ACHN (cell line): ENCODE measurements at regions not wholly inside any gene's neighbourhood (a gene's known extent, or its start where the extent isn't known, plus 50 kb on each side); places are given as distances from the start of the nearest gene placed in this dataset.
A peak's percentile ranks its signal among the peaks of the same experiment; 100 is the strongest.
"Not testable (repeated sequence)": the region's sequence is repeated elsewhere in the genome, so short reads cannot be mapped to it uniquely, and the experiment has no call there.

Experiments
- DNase-seq: peaks from one replicate; pipeline ENCODE4 v3.0.0-alpha.2; 2015
- in situ Hi-C: cut with HindIII; loops from 2 replicates; pipeline ENCODE4 v1.10.0; 2017; ENCODE audit warnings: low sequenced_read_pairs, low pct_ligation_motif_present, low pct_unique_long_range_greater_than_20kb

DNA sequence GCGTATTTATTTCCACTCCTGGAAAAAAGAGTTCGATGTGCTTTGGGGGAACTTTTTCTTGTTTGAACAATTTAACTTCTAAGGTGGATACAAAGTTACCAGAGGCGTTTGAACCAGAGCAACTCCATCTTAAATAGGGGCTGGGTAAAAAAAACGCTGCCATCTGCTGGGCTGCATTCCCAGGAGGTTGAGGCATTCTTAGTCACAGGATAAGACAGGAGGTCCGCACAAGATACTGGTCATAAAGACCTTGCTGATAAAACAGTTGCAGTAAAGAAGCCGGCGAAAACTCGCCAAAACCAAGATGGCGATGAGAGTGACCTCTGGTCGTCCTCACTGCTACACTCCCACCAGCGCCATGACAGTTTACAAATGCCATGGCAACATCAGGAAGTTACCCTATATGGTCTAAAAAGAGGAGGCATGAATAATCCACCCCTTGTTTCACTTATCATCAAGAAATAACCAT is 91.5 kb downstream of the DISP1 start:
- DNase-seq, in situ Hi-C loops: not testable (repeated sequence)

DNA sequence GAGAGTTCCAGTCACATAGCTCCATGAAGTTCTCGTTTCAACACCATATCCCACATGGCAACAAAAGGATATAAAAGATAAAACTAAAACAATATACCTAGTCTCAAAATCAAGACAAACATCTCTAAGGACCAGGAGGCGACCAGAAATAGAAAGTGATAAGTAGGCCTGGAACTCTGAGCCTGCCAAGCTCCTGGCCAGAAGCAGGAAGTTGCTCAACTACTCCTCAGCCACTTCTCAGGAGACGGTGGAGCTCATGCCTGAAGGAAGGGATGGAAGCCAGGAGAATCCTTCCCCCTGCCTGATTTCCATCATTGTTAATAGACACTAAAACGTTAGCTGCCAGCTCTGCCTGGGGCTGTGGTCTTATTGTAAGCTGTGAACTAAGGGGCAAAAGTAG is 94.7 kb downstream of the DISP1 start:
- no peak for DNase-seq
- in situ Hi-C loops, result no loop called here

DNA sequence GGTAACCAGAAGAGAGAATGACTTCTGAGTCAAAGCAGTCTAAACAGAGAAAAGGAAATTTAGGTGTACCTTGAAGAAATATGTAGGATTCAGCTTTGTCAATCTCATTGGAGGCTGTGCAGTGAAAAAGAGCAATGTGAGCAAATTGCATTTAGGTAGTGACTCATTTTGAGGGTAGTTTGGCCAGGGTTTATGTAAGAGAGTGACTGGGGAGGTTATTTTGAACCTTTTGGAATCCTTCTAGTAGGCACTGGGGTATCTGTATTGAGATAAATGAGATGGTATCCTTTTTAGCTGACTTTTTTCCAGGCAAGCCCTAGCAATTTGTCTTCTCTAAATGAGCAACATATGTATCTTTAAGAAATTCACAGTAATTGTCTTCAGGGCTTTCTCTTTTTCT is 95.9 kb downstream of the DISP1 start:
- in situ Hi-C loops, result no loop called here
- DNase-seq, result no peak

DNA sequence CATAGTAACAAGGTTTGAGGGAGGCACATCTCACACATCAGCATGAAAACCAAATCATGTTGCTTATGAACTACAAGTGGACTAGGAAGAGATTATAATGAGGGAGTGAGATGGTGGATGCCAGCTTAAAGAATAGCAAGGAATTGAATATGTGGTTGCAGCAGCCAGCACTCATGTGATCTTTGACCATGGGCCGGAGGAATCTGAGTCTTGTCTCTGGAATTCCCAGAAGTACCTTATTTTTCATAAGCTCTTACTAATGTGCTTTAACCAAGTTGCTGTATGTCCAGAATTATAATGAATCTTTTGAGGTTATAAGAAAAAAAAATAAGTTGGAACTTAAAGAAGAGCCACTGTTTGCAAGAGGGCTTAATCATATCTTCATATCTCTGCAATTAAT is 97.0 kb downstream of the DISP1 start:
- in situ Hi-C loops, result no loop called here
- no peak for DNase-seq

DNA sequence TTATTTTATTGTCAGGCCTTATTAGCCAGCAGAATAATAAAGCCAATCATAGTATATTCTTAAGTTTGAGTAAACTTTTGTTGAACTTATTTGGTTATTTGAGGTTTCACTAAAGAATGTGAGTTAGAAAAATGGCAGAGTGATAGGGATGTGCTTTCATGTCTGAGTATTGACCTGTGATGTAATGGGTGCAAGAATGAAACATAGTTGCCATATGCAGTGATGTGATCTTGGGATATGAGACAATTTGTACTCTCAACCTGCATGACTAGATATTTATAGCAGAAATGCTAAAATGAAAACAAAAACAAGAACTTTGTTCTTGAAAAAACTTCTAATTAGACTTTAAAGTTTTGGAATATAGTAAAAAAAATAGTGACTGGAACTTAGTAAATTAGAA is 97.9 kb downstream of the DISP1 start:
- no peak for DNase-seq
- in situ Hi-C loops, result no loop called here

DNA sequence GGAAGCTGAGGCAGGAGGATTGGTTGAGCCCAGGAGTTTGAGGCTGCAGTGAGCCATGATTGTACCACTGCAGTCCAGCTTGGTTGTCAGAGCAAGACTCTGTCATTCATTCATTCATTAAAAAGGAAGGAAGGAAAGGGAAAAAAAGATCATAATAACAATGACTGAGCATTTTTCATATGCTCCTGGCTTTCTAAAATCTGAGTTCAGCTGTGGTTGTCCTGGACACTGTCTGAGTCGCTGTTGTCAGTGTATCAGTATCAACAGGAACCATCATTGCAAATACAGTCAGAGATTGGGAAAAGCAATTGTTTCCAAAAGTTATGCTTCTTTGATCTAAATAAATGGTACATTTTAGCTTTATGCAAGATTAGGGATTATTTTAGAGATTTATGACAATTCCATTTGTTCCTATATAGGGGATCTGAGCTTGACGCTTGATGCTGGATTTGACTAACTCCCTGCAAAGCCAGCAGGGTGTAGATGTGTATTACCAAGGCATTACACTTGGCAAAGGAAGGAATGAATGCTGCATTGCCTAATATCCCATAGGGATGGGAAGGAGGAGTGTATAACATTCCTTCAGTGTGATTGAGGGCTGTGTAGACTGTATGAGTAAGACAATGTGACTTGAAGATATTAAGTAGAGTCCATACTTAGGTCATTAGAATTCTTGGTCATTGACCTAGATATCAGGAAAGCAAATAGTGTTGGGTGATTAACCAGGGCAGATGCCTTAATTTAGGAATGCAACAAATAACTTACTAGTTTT is 100.2 kb downstream of the DISP1 start:
- in situ Hi-C loops, result no loop called here

DNA sequence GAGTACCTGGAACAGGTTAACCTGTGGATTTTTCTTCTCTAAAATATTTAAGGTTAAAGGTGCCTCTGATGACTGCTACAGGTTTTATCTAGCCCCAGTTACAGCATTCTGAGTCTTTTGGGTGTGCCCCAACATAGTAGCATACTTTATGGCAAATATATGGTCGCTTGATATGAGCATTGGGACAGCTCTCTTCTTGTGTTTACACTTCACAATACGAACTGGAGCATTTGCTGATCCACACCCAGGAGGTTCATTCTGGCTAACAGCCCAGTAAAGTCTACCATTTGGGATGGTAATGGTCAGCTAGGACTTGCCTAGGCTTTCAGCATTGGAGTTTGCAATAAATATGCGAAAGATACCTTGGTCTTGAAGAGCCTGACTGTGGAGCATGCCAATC is 101.3 kb downstream of the DISP1 start:
- no peak for DNase-seq
- in situ Hi-C loops, result no loop called here

More for the DNA sequence above, 100.2 kb downstream of the DISP1 start:
- DNase-seq, result no peak

DNA sequence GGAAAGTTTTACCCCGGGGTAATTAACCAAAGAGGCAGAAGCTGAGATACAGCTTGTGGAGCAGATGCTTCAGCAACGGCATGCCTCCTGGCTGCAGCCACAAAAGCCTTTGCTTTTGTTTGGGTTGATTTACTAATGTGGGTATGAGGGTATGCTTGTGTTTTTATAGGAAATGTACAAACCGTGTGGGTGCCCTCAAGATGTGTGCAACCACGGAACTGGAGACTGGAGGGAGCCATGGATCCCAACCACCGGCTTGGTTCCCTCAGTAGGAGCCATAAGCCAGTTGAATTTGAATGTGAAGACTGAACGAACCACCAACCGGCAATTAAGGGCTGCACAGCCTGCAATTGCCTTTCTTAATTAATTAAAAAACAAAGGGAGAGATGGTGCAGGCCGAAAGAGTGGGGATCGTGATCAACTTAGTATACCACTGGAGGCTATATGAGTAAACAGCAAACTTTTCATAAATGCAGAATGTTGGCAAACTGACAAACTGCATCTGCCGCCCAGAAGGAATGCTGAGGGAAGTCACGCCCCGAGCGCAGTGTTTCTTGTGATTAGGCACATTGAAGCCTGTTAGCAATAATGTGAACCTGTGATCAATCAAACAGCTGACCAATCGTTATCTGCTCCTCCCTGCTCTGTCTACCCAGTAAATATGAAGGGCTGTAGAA is 104.1 kb downstream of the DISP1 start:
- DNase-seq, result no peak
- in situ Hi-C loops, result no loop called here

DNA sequence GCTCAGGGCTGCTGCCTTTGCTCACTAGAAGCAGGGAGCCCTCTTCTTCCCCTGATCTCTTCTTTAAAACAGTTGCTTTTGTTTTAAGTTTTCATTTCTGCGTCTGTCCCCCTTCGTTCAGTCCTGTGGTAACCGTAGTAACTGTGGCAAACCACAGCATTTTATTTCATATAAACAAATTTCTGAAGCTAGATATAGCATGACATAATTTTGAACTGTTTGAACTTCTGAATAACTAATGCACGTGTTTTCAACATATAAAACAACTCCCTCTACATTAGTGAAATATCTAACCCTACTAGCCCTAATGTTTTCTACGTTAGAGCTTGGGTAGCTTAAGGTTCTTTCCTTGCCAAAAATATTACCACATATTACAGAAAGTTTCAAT is 104.6 kb downstream of the DISP1 start:
- in situ Hi-C loops, result no loop called here
- no peak for DNase-seq

DNA sequence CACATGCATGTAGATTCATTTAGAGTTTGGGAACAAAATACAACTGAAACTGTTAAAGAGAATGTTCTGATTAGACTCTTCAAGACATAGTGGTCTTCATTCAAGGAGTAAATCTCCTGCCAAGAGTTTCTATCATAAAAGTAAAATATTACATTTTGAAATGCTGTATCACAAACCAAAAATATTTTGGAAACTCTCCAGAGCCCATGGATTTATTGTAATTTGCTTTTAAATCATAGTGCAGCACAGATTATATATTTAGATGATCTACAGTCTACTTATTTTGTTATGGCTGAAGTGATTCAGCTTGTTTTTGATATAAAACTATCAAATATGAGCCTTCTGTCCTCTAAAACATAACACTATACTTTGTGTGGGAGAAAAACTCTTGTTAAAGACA is 105.3 kb downstream of the DISP1 start:
- in situ Hi-C loops, result no loop called here
- DNase-seq, result no peak

DNA sequence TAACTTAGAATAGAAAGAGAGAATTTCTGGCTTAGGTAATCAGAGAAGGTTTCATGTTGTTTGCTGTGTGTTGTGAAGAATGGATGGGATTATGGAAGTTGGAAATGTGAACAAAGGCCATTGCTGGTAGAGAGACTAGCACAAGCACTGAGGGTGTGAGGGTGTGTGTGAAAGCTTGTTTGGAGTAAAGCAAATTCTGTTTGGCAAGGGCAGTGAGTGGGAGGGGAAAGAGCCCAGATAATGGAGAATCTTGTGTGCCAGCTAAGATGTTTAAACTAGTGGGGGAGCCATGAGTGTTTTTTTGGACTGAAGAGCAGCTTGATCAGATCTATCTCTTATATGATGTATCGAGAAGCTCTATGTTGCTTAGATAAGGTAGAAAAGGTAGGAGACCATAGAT is 107.1 kb downstream of the DISP1 start:
- in situ Hi-C loops, result no loop called here
- DNase-seq, result no peak

DNA sequence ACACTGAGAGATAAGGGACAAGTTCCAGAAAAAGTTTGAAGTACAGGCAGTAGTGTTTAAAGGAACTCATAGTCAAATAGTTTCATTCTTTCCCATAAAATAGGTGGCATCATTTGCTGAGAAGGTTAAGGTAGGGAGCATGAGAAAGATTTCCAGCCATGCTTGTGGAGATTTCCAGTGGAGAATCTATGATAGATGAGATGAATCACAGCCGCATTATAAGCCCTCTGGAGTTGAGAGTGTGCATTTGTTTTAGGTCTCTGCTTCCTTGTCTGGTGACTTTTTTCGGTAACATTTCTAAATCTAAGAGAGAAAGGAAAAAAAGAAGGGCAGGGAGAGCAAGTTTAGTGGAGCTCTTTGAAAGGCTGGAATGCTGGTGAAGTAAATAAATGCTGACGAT is 108.7 kb downstream of the DISP1 start:
- in situ Hi-C loops, result no loop called here
- no peak for DNase-seq

DNA sequence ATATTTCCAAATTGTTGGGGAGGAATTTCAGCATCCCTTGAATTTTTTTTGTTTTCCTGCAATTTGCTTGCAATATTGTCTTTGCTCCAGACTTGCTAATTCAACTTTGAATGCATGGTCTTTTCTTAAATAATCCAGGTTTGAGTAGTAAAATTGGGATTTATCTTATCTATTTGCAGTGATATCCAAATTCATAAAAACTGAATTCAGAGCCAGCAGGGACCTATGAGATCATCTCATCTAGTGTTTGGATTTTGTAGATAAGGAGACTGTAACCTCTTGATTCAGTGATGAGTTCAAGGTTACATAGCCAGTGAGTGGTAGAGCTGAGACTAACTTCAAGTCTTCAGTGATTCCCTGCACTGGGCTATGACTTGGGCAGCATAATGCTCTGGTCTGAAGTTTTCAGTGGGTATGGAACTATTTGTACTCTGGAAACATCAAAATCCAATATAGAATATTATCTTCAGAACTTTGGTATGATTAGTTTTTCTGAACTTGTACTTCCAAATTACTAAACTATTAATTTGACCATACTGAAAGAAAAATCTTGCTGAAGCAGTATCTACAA is 109.4 kb downstream of the DISP1 start:
- DNase-seq, result no peak
- in situ Hi-C loops, result no loop called here

DNA sequence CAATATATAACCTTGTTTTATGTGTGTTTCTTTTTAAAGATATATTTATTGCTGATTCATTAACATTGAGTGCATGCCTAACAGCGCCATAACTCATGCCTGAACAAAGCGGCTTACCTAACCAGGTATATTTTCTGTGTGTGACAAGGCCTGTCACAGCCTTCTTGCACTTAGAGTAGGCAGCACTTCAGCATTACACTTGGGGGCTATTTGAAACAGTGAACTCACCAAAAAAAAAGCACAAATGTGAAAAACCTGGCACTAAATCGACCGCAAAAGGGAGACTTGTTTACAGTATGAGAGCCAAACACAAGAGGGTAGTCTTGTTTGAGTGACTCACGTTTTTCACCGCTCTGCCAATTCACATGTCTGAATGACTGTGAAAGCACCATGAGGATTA is 111.7 kb downstream of the DISP1 start:
- peak; percentile 22 for DNase-seq
- in situ Hi-C loops, result no loop called here

DNA sequence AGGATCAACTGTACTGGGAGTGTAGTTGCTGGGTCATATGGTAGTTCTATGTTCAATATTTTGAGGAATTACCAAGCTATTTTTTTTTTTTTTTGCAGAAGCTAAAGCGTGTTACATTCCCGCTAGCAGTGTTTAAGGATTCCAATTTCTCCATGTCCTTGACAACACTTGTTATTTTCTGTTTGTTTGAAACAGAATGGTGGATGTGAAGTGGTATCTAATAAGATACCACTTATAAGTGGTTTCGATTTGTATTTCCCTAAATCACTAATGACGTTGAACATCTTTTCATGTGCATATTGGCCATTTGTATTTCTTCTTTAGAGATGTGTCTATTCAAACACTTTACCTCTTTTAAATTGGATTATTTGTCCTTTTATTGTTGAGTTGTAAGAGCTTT is 112.2 kb downstream of the DISP1 start:
- DNase-seq, result no peak

DNA sequence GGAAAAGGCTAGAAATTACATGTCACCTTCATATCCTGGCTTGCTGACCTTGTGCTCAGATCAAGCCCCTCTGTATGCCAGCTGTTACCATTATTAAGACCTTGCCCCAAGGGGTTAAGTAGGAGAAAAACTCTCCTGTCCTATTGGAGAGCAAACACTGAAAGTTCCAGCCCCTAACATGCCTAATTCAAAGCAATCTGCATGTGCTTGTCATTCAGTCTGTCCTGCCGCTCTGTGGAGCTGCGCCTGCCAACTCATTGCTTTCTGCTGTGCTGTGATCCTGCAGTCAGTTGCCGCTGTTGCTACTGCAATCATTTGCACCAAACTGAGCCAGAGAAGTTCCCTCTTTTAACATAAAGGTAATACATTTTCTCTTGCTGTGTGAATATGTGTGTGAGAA is 113.4 kb downstream of the DISP1 start:
- in situ Hi-C loops, result no loop called here
- no peak for DNase-seq

More for the DNA sequence above, 112.2 kb downstream of the DISP1 start:
- in situ Hi-C loops, result no loop called here

DNA sequence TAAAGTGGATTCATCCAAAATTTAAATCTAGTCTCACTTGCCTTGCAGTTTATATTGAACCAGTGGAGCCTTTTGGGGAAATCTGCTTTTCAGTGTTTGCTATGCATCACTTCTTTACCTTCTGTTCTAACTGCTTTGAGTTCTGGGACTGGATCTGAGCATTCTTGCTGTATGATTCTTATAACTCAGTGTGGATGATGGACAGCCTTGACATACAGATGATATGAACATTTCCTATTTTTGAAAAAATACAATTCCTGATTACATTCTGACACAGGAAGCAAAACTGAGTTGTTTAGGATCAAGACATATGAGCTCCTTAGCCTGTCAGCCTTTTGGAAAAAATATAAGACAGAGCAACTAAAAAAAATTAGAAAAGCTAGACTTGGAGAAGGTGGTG is 115.2 kb downstream of the DISP1 start:
- in situ Hi-C loops, result no loop called here
- no peak for DNase-seq

DNA sequence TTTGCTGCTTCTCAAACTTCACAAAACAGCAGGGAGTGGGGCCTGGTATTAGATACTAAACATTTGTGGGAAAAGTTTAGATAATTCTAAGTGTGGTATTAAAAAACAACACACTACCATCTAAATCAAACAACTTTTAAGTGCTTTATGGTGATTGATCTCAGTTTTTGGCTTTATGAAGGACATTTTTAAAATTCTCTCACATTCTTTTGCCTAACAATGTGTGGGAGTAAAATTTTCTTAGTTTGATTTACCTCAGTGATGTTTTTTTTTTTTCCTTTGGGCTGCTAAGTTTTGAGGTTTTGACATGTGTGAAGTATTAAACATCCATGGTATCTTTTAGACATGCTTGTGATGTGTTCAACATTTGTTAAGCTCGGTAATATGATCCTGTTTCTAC is 116.2 kb downstream of the DISP1 start:
- DNase-seq, result no peak

DNA sequence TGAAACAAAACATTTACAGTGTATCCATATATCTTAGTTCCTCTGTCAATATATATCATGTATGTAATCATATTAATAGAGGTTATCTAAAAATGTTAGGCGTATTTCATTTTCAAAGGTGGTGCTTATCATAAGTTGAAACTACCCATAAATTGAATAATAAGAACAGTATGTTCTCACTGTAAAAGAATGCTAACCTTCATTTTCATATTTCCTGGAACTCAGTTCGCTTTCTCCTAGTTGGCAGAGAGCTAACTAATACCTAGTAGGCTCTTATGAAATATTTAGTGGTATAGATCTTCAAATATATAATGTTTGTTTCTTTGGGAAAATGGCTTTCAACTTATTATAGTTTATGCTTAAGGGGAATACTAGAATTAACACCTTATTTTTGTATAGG is 118.4 kb downstream of the DISP1 start:
- in situ Hi-C loops, result no loop called here
- no peak for DNase-seq

More for the DNA sequence above, 116.2 kb downstream of the DISP1 start:
- in situ Hi-C loops, result no loop called here
